ENCODE measurements at regions not wholly inside any gene's neighbourhood (a gene's known extent, or its start where the extent isn't known, plus 50 kb on each side); places are given as distances from the start of the nearest gene placed in this dataset.

GRCh38 chr3:150225986-150226385 lies 182.1 kb upstream of the TSC22D2 start:
- CTCF ChIA-PET: interaction anchor here (0.8 to 3.3 kb wide), 2 partner anchors 269 to 289 kb away, joined by 3 to 25 read pairs; no protein-coding TSS in a partner anchor
- H3K27me3 ChIP-seq (ENCODE audit: insufficient read depth, low read length): no peaks in the 10 kb centered on the region

More at GRCh38 chr3:150225986-150226385, 182.1 kb upstream of the TSC22D2 start:
- ATAC-seq: no peak
- ChIA-PET RAD21 (ENCODE audit: low non-redundant PET in 1 of 2, low total read pairs in 2 of 2, uncharacterized antibody in 2 of 2, unreplicated experiment in 2 of 2) (no interaction called here), POLR2A (interaction anchor here (1.4 kb wide), 1 partner anchor 13 kb away, joined by 3 read pairs; no protein-coding TSS in a partner anchor)
- no peak overlapping the region for H3K27ac ChIP-seq (ENCODE audit: low read depth, low read length)
- no peak for TF ChIP-seq CBX3 (IDR thresholded peaks at IDR 0.05; ENCODE audit: low read depth)
- TF ChIP-seq RAD21 (IDR thresholded peaks at IDR 0.05; ENCODE audit: low read depth): no peak
- TF ChIP-seq, protein P1, sequence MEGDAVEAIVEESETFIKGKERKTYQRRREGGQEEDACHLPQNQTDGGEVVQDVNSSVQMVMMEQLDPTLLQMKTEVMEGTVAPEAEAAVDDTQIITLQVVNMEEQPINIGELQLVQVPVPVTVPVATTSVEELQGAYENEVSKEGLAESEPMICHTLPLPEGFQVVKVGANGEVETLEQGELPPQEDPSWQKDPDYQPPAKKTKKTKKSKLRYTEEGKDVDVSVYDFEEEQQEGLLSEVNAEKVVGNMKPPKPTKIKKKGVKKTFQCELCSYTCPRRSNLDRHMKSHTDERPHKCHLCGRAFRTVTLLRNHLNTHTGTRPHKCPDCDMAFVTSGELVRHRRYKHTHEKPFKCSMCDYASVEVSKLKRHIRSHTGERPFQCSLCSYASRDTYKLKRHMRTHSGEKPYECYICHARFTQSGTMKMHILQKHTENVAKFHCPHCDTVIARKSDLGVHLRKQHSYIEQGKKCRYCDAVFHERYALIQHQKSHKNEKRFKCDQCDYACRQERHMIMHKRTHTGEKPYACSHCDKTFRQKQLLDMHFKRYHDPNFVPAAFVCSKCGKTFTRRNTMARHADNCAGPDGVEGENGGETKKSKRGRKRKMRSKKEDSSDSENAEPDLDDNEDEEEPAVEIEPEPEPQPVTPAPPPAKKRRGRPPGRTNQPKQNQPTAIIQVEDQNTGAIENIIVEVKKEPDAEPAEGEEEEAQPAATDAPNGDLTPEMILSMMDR (IDR thresholded peaks at IDR 0.05 in 2 of 3, conservative IDR thresholded peaks at IDR 0.05 in 1 of 3; ENCODE audit: borderline replicate concordance in 1 of 3, insufficient read depth in 1 of 3, low read depth in 2 of 3, low read length in 2 of 3): no peak
- no peak for TF ChIP-seq EZH2phosphoT487 (IDR thresholded peaks at IDR 0.05; ENCODE audit: borderline replicate concordance)
- TF ChIP-seq TCF7L2 (IDR thresholded peaks at IDR 0.05; ENCODE audit: borderline replicate concordance, extremely low read depth, insufficient read depth, insufficient read length): no peak
- TF ChIP-seq, protein P2, sequence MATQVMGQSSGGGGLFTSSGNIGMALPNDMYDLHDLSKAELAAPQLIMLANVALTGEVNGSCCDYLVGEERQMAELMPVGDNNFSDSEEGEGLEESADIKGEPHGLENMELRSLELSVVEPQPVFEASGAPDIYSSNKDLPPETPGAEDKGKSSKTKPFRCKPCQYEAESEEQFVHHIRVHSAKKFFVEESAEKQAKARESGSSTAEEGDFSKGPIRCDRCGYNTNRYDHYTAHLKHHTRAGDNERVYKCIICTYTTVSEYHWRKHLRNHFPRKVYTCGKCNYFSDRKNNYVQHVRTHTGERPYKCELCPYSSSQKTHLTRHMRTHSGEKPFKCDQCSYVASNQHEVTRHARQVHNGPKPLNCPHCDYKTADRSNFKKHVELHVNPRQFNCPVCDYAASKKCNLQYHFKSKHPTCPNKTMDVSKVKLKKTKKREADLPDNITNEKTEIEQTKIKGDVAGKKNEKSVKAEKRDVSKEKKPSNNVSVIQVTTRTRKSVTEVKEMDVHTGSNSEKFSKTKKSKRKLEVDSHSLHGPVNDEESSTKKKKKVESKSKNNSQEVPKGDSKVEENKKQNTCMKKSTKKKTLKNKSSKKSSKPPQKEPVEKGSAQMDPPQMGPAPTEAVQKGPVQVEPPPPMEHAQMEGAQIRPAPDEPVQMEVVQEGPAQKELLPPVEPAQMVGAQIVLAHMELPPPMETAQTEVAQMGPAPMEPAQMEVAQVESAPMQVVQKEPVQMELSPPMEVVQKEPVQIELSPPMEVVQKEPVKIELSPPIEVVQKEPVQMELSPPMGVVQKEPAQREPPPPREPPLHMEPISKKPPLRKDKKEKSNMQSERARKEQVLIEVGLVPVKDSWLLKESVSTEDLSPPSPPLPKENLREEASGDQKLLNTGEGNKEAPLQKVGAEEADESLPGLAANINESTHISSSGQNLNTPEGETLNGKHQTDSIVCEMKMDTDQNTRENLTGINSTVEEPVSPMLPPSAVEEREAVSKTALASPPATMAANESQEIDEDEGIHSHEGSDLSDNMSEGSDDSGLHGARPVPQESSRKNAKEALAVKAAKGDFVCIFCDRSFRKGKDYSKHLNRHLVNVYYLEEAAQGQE (IDR thresholded peaks at IDR 0.05; ENCODE audit: low read depth): no peak
- no peak for TF ChIP-seq POLR2AphosphoS5 (IDR thresholded peaks at IDR 0.05; ENCODE audit: low read depth, low read length)
- TF ChIP-seq SP1 (IDR thresholded peaks at IDR 0.05; ENCODE audit: low read depth): no peak
- TF ChIP-seq, protein P3, sequence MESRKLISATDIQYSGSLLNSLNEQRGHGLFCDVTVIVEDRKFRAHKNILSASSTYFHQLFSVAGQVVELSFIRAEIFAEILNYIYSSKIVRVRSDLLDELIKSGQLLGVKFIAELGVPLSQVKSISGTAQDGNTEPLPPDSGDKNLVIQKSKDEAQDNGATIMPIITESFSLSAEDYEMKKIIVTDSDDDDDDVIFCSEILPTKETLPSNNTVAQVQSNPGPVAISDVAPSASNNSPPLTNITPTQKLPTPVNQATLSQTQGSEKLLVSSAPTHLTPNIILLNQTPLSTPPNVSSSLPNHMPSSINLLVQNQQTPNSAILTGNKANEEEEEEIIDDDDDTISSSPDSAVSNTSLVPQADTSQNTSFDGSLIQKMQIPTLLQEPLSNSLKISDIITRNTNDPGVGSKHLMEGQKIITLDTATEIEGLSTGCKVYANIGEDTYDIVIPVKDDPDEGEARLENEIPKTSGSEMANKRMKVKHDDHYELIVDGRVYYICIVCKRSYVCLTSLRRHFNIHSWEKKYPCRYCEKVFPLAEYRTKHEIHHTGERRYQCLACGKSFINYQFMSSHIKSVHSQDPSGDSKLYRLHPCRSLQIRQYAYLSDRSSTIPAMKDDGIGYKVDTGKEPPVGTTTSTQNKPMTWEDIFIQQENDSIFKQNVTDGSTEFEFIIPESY (IDR thresholded peaks at IDR 0.05; ENCODE audit: extremely low read depth, insufficient replicate concordance, low read length): no peak
- no peak for TF ChIP-seq ZFX (IDR thresholded peaks at IDR 0.05)
- TF ChIP-seq JUND (IDR thresholded peaks at IDR 0.05): no peak
- TF ChIP-seq EZH2 (IDR thresholded peaks at IDR 0.05): no peak
- TF ChIP-seq SIN3A (IDR thresholded peaks at IDR 0.05; ENCODE audit: low read depth): no peak
- no peak for TF ChIP-seq ATF3 (IDR thresholded peaks at IDR 0.05)
- no peak for TF ChIP-seq SRF (IDR thresholded peaks at IDR 0.05; ENCODE audit: low read depth)
- no peak for TF ChIP-seq CEBPB (IDR thresholded peaks at IDR 0.05; ENCODE audit: low read depth)
- TF ChIP-seq ZNF274 (IDR thresholded peaks at IDR 0.05; ENCODE audit: low read depth, low read length): no peak
- no peak for TF ChIP-seq ELF1 (IDR thresholded peaks at IDR 0.05; ENCODE audit: borderline replicate concordance, low read depth)
- TF ChIP-seq POLR2A (IDR thresholded peaks at IDR 0.05; ENCODE audit: borderline replicate concordance, extremely low read depth, insufficient read depth, insufficient read length): no peak
- TF ChIP-seq, protein P4, sequence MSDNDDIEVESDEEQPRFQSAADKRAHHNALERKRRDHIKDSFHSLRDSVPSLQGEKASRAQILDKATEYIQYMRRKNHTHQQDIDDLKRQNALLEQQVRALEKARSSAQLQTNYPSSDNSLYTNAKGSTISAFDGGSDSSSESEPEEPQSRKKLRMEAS (IDR thresholded peaks at IDR 0.05): no peak
- peaks cover 0 to 3% of the 10 kb centered on the region in 2 experiments; a peak in 1 of 4 replicates for H3K4me1 ChIP-seq (ENCODE audit: control insufficient read depth in 1 of 2, insufficient read depth in 2 of 2, low read length in 2 of 2)
- H3K4me2 ChIP-seq (ENCODE audit: low read length): no peak overlapping the region
- H3K4me3 ChIP-seq (replicated peaks in 1 of 2; ENCODE audit: low read depth in 1 of 2, low read length in 2 of 2): no peak overlapping the region
- H3K9ac ChIP-seq (ENCODE audit: low read length): no peak overlapping the region
- H3K36me3 ChIP-seq (ENCODE audit: control insufficient read depth in 1 of 2, insufficient read depth in 2 of 2, low read length in 2 of 2): no peaks in the 10 kb centered on the region
- no peaks in the 10 kb centered on the region for H3K9me3 ChIP-seq (ENCODE audit: control insufficient read depth in 1 of 2, insufficient read depth in 1 of 2, low read depth in 1 of 2, low read length in 2 of 2)
- H3K79me2 ChIP-seq (ENCODE audit: insufficient read depth, low read length): no peaks in the 10 kb centered on the region
- H3K9me2 ChIP-seq (ENCODE audit: insufficient read depth): no peaks in the 10 kb centered on the region
- no peak overlapping the region for H2AFZ ChIP-seq (ENCODE audit: low read depth, low read length, poor library complexity, severe bottlenecking)
- intact Hi-C loops (cut with micrococcal nuclease): loop anchor here (10.0 kb wide), 1 partner anchor 731 kb away; no protein-coding TSS in a partner anchor
- BruUV-seq (replicated peaks): no TSS peak
- no peaks in the 10 kb centered on the region for H4K20me1 ChIP-seq (ENCODE audit: insufficient read depth)
- no peak for DNase-seq (ENCODE audit: low read depth, low spot score)

Data from HCT116 (cell line).